Progenitor cell of endocrine pancreas (in vitro differentiated cells): ENCODE measurements at regions not wholly inside any gene's neighbourhood (a gene's known extent, or its start where the extent isn't known, plus 50 kb on each side); places are given as distances from the start of the nearest gene placed in this dataset.

Experiments
- DNase-seq: peaks from one replicate; pipeline ENCODE4 v3.0.0; 2021; ENCODE audit warnings: low spot score; ENCODE audit not compliant: unreplicated experiment
- H3K27ac Mint-ChIP-seq: 2 replicates; pipeline ENCODE4 v1.8.0; 2021; ENCODE audit warnings: mild to moderate bottlenecking, moderate library complexity, mixed read lengths
- H3K27me3 Mint-ChIP-seq: 2 replicates; pipeline ENCODE4 v1.8.0; 2021; ENCODE audit warnings: mixed read lengths
- H3K36me3 Mint-ChIP-seq: 2 replicates; pipeline ENCODE4 v1.8.0; 2022; ENCODE audit warnings: mixed read lengths; ENCODE audit not compliant: insufficient read depth
- H3K4me1 Mint-ChIP-seq: 2 replicates; pipeline ENCODE4 v1.8.0; 2021; ENCODE audit warnings: low read depth, mixed read lengths
- H3K4me3 Mint-ChIP-seq: 2 replicates; pipeline ENCODE4 v1.8.0; 2021; ENCODE audit warnings: low read depth, mild to moderate bottlenecking, moderate library complexity, mixed read lengths
- H3K9me3 Mint-ChIP-seq: 2 replicates; pipeline ENCODE4 v1.8.0; 2021; ENCODE audit warnings: low read depth, mixed read lengths
- CTCF ChIP-seq: fragments of 200-600 bp; sonication (generic); IDR thresholded peaks from one replicate; pipeline ENCODE4 v1.5.0; 2021; ENCODE audit warnings: antibody characterized with exemption, mild to moderate bottlenecking; ENCODE audit not compliant: unreplicated experiment

DNA sequence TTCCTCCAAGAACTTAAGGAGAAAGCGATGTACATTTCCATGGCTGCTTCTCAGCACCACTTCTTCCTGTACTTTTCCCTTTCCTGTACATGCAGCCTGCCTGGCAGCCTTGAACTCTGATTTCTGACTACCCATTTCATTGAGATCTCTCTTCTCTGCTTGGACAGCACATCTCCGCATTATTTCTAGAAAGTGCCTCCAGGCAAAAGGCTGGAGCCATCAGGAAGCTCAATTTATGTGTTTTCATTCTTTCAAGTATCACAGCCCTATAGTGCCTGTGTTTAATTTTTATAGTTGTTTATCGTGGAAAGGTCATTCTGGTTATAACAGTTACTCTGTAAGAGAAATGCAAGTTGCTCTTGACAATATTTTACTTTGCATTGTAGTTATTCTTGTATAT is 688.0 kb upstream of the ANKRD30A start:
- DNase-seq, result no peak
- Mint-ChIP-seq H3K27me3 (no peaks in the 10 kb centered on the region), H3K9me3 (peaks cover 3% of the 10 kb centered on the region), H3K36me3 (peaks cover 5% of the 10 kb centered on the region), H3K4me1 (peaks cover 16% of the 10 kb centered on the region), H3K4me3 (no peak overlapping the region), H3K27ac (no peak overlapping the region)
- TF ChIP-seq CTCF, result no peak

DNA sequence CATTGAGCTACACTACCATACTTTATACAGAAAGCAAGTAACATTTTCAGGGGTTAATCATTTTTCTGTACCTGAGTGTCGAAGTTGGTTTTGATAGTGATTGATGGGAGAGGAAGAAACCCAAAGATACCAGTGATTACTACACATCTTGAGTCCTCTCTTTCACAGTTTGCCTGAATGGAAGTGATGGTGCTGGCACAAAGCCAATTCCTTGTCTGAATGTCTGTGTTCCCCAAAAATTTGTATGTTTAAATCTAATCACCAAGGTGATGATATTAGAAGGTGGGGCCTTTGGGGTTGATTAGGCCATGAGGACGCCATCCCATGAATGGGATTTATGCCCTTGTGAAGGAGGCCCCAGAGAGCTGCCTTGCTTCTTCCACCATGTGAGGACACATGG is 696.9 kb upstream of the ANKRD30A start:
- no peak for DNase-seq
- peaks cover 2% of the 10 kb centered on the region for H3K4me1 Mint-ChIP-seq
- H3K27me3 Mint-ChIP-seq, result no peaks in the 10 kb centered on the region
- no peak overlapping the region for H3K4me3 Mint-ChIP-seq
- TF ChIP-seq CTCF, result no peak
- peaks cover 20% of the 10 kb centered on the region for H3K9me3 Mint-ChIP-seq
- peaks cover 5% of the 10 kb centered on the region for H3K36me3 Mint-ChIP-seq
- no peak overlapping the region for H3K27ac Mint-ChIP-seq

DNA sequence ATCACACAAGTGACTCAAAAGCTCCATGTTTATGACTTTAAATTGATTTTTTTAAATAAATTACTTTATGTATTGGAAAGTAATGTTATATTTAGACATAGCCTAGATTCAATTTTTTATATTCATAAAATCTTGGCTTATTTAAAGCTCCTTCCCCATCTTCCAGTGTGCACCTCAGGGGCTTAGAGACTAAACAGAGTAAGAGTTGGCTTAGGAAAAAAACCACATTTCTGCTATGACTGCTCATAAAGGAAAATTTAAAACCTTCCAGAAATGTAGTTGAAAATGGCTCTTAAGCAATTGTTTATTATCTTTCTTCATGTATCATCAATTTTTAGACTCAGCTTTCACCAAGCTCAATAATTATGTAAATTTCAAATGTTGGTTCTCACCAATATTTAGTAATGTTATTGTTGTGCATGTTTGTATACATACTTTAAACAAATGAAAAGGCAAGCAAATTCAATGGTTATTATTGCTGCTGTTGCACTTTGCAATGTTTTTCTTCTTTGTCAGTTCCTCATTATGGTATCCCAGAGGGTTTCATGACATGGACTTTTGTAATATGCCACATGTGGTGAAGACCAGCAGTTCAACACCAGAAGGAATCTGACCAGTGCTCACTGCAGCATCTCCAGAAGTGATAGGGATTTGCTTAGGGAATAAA is 700.1 kb upstream of the ANKRD30A start:
- H3K4me1 Mint-ChIP-seq, result peaks cover 6% of the 10 kb centered on the region
- peaks cover 17% of the 10 kb centered on the region for H3K9me3 Mint-ChIP-seq
- TF ChIP-seq CTCF, result no peak

DNA sequence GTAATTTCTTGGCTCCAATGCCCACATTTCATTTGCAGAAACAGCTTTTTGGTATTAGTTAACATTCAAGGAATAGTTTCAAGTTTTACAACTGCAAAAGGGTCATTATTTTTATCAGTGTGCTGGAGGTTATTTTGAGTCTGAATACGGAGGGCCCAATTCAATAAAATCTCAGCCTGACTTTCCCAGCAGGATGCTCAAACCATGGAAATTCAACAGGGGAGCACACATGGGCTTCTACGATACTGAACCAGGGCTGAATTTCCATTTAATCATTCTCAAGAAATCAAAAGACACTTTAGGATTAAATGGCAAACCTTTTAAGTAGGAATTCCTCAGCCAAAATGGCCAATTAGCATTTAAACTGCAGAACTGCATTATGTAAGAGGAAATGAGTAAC is 700.9 kb upstream of the ANKRD30A start:
- peaks cover 5% of the 10 kb centered on the region for H3K36me3 Mint-ChIP-seq
- no peak overlapping the region for H3K27ac Mint-ChIP-seq
- no peak for DNase-seq

More for the DNA sequence above, 700.1 kb upstream of the ANKRD30A start:
- Mint-ChIP-seq H3K4me3 (no peak overlapping the region), H3K36me3 (peaks cover 5% of the 10 kb centered on the region), H3K27me3 (no peaks in the 10 kb centered on the region), H3K27ac (no peak overlapping the region)
- no peak for DNase-seq

DNA sequence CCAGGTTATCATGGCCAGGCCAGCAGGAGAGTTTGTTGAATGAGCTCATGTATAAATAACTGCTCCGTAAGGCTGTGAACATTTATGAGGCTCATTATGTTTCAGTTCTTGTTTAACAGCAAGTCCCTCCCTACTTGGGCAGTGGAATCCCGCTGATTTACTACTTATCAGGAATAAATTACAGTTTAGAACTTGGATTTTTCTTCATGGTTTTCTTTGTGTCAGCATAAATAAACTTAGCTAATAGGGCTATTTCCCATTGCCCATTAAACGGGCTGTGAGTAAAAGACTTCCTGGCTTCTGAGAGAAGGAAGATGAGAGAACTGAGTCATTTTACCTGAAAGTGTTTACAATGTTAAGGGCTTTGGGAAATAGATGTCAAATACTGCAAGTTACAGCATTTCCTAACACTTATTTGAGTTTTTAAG is 701.6 kb upstream of the ANKRD30A start:
- no peak overlapping the region for H3K4me3 Mint-ChIP-seq
- H3K27ac Mint-ChIP-seq, result no peak overlapping the region
- DNase-seq, result no peak
- H3K9me3 Mint-ChIP-seq, result peaks cover 13% of the 10 kb centered on the region
- TF ChIP-seq CTCF, result no peak
- peaks cover 6% of the 10 kb centered on the region for H3K4me1 Mint-ChIP-seq
- H3K36me3 Mint-ChIP-seq, result peaks cover 5% of the 10 kb centered on the region
- H3K27me3 Mint-ChIP-seq, result no peaks in the 10 kb centered on the region

More for the DNA sequence above, 700.9 kb upstream of the ANKRD30A start:
- H3K27me3 Mint-ChIP-seq, result no peaks in the 10 kb centered on the region
- H3K4me3 Mint-ChIP-seq, result no peak overlapping the region
- TF ChIP-seq CTCF, result no peak
- peaks cover 6% of the 10 kb centered on the region for H3K4me1 Mint-ChIP-seq
- peaks cover 17% of the 10 kb centered on the region for H3K9me3 Mint-ChIP-seq
